IPS-18a (cell line): ENCODE measurements at regions not wholly inside any gene's neighbourhood (a gene's known extent, or its start where the extent isn't known, plus 50 kb on each side); places are given as distances from the start of the nearest gene placed in this dataset.
"Not testable (repeated sequence)": the region's sequence is repeated elsewhere in the genome, so short reads cannot be mapped to it uniquely, and the experiment has no call there.

Source experiments
- H3K27ac ChIP-seq: one replicate; pipeline ENCODE4 v1.5.1; 2013; ENCODE audit warnings: low read length
- H3K27me3 ChIP-seq: one replicate; pipeline ENCODE4 v1.6.1; 2013; ENCODE audit warnings: mild to moderate bottlenecking, low read length; ENCODE audit not compliant: control insufficient read depth, insufficient read depth
- H3K36me3 ChIP-seq: one replicate; pipeline ENCODE4 v1.6.1; 2013; ENCODE audit warnings: low read depth, low read length; ENCODE audit not compliant: control insufficient read depth
- H3K4me1 ChIP-seq: one replicate; pipeline ENCODE4 v1.6.1; 2013; ENCODE audit warnings: low read depth, low read length; ENCODE audit not compliant: control insufficient read depth
- H3K4me3 ChIP-seq: one replicate; pipeline ENCODE4 v1.5.1; 2013; ENCODE audit warnings: low read length
- H3K9ac ChIP-seq: one replicate; pipeline ENCODE4 v1.6.1; 2013; ENCODE audit warnings: mild to moderate bottlenecking, low read length, moderate library complexity
- H3K9me3 ChIP-seq: one replicate; pipeline ENCODE4 v1.6.1; 2013; ENCODE audit warnings: low read depth, low read length; ENCODE audit not compliant: control insufficient read depth

DNA sequence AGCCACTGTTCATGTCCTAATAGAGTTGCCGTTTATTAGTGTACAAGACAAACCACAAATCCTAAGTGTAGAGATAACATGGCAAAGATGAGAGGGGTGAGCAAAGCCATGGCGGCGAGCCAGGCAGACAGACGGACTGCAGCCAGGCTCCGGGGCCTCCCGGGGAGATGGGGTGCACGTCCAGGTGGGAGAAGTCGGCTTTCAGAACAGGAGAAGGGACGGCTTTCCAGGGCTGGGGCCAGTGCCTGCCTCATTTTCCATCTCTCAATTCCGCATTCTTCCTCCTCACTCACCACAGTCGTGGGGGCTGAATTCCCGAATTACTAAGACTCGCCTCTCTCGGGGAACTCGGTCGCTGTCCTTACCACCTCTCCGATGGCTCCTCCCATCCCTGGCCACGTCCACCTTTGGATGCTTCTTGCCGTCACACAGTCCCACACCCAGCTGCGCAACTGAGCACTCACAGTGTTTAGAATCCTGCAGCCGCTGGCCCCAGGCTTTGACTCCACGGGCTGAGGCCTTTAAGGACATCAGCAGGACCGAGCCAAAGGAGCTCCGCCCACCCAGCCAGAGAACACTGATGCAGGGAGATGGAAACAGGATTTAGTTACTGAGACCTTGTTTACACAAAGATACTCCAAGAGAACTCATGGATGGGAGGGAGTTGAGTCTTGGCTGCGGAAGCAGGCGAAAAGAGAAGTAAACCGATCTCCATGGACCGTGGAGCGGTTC, 59.7 kb downstream of the RNF112 start:
- Histone ChIP-seq H3K4me1 (peaks cover 6% of the 10 kb centered on the region), H3K4me3 (no peak overlapping the region), H3K27me3 (no peaks in the 10 kb centered on the region), H3K9ac (no peak overlapping the region), H3K27ac (no peak overlapping the region), H3K36me3 (no peaks in the 10 kb centered on the region), H3K9me3 (no peaks in the 10 kb centered on the region)

DNA sequence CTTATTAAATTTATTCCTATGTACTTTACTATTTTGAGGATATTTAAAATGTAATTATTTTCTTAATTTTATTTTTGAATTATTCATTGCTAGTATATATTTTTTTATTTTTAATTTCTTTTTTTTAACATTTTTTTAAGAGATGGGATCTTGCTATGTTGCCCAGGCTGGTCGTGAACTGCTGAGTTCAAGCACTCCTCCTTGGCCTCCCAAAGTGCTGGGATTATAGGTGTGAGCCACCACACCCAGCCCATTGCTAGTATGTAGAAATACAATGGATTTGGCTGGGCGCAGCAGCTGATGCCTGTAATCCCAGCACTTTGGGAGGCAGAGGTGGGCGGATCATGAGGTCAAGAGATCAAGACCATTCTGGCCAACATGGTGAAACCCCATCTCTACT, 59.2 kb upstream of the SLC47A1 start:
- not testable (repeated sequence) for H3K27me3 ChIP-seq, H3K27ac ChIP-seq, H3K36me3 ChIP-seq, H3K4me1 ChIP-seq, H3K9me3 ChIP-seq, H3K9ac ChIP-seq, H3K4me3 ChIP-seq

DNA sequence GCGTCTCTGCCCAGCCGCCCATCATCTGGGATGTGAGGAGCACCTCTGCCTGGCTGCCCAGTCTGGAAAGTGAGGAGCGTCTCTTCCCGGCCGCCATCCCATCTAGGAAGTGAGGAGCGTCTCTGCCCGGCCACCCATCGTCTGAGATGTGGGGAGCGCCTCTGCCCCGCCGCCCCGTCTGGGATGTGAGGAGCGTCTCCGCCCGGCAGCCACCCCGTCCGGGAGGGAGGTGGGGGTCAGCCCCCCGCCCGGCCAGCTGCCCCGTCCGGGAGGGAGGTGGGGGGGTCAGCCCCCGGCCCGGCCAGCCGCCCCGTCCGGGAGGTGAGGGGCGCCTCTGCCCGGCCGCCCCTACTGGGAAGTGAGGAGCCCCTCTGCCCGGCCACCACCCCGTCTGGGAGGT, 57.9 kb upstream of the SLC47A1 start:
- not testable (repeated sequence) for H3K4me3 ChIP-seq

DNA sequence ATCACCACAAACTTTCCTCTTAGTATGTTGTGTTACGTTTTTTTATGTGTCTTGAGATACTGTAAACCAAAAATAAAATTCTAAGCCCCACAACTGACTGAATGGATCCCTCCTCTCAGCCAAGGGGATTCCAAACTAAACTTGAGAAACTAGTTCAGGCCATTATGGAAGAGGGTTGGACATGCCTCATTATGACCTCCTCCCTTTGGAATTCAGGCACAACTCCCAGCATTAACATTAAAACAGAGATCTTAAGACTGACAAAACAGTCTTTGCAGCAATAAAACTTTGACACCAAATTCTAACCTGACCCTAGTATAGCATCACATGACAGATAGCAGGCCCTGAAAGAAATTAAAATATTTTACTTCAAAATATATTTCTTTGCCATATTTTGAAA, 51.1 kb upstream of the SLC47A1 start:
- peak overlapping the region; percentile 29 for H3K4me3 ChIP-seq
- peaks cover 22% of the 10 kb centered on the region for H3K4me1 ChIP-seq
- peak overlapping the region; percentile 29 for H3K27ac ChIP-seq
- no peaks in the 10 kb centered on the region for H3K9me3 ChIP-seq
- H3K36me3 ChIP-seq: no peaks in the 10 kb centered on the region
- no peak overlapping the region for H3K9ac ChIP-seq
- H3K27me3 ChIP-seq: no peaks in the 10 kb centered on the region

More for the DNA sequence above, 57.9 kb upstream of the SLC47A1 start:
- H3K27me3 ChIP-seq, H3K27ac ChIP-seq, H3K36me3 ChIP-seq, H3K4me1 ChIP-seq, H3K9ac ChIP-seq, H3K9me3 ChIP-seq: not testable (repeated sequence)
